HepG2 (cell line): ENCODE measurements at regions not wholly inside any gene's neighbourhood (a gene's known extent, or its start where the extent isn't known, plus 50 kb on each side); places are given as distances from the start of the nearest gene placed in this dataset.

ENCODE experiments used
- FIP1L1 ChIP-seq: fragments of 200-400 bp; formaldehyde crosslinking; IDR thresholded peaks from 2 replicates; pipeline ENCODE4 v1.6.1; 2018; ENCODE audit warnings: low read depth, mild to moderate bottlenecking, low read length, moderate library complexity, borderline replicate concordance; ENCODE audit not compliant: insufficient read depth
- POLR2A ChIP-seq, 2 experiments: IDR thresholded peaks; 2 replicates each; pipeline ENCODE4 v1.6.1; 2011; ENCODE audit warnings: low read depth in 2 of 2, low read length in 2 of 2, mild to moderate bottlenecking in 1 of 2, moderate library complexity in 1 of 2; ENCODE audit not compliant: insufficient read depth in 1 of 2
- SP1 ChIP-seq, 2 experiments: fragments of 450-650 bp in 1 of 2; sonication (generic) in 1 of 2; formaldehyde crosslinking in 1 of 2; IDR thresholded peaks; 2 replicates each; pipeline versions ENCODE4 v1.4.0 to v1.6.1; 2016 to 2020; ENCODE audit warnings: missing genetic modification reagents in 1 of 2
- TBX3 ChIP-seq: fragments of 450-650 bp; IDR thresholded peaks from 2 replicates; pipeline ENCODE4 v1.6.1; 2017; ENCODE audit warnings: antibody characterized with exemption, mild to moderate bottlenecking, inconsistent platforms, borderline replicate concordance
- YY1 ChIP-seq: IDR thresholded peaks from 2 replicates; pipeline ENCODE4 v1.6.1; 2011; ENCODE audit warnings: low read length, low read depth, moderate library complexity, mild to moderate bottlenecking; ENCODE audit not compliant: insufficient read depth, insufficient replicate concordance
- ZIK1 ChIP-seq: sonication (generic); formaldehyde crosslinking; IDR thresholded peaks from 2 replicates; pipeline ENCODE4 v1.5.0; 2020; ENCODE audit warnings: mild to moderate bottlenecking, low read depth, missing genetic modification reagents, borderline replicate concordance

GRCh38 chr6:1052262-1052661 is 259.6 kb upstream of the FOXQ1 start:
- TF ChIP-seq SP1 (IDR thresholded peaks at IDR 0.05) (no peak), SP1 (CRISPR knock-in tag; IDR thresholded peaks at IDR 0.05) (no peak), ZIK1 (CRISPR knock-in tag) (no peak), FIP1L1 (no peak), TBX3 (no peak), YY1 (no peak), POLR2A (IDR thresholded peaks at IDR 0.05; ENCODE audit: insufficient read depth in 1 of 2, low read depth in 2 of 2, low read length in 2 of 2) (no peak)
